PC-3 (cell line): ENCODE measurements at regions not wholly inside any gene's neighbourhood (a gene's known extent, or its start where the extent isn't known, plus 50 kb on each side); places are given as distances from the start of the nearest gene placed in this dataset.

Experiments used
- ATAC-seq: fragments of 200-7000 bp; cut with Tn5 transposase; 2 replicates; pipeline ENCODE4 v1.9.1; 2020; ENCODE audit warnings: mild to moderate bottlenecking, moderate library complexity
- BruUV-seq: library from RNA; stranded (reverse); fragments of 400-500 nt; replicated peaks from 2 replicates; lab custom pipeline; 2021; lab: Mats Ljungman, UMichigan
- CTCF ChIA-PET: fragments of 300-600 bp; sonication (Branson Sonifier 250); formaldehyde crosslinking; loops from one replicate; lab custom pipeline; 2022; ENCODE audit warnings: antibody characterized with exemption; lab: Charles Lee
- POLR2A ChIA-PET: fragments of 300-600 bp; sonication (Branson Sonifier 250); formaldehyde crosslinking; loops from one replicate; lab custom pipeline; 2022; ENCODE audit warnings: antibody characterized with exemption; ENCODE audit not compliant: unreplicated experiment; lab: Charles Lee
- DNase-seq: peaks from one replicate; pipeline ENCODE4 v3.0.0-alpha.2; 2015
- H2AFZ ChIP-seq: fragments of 300-600 bp; sonication (generic); 2 replicates; pipeline ENCODE4 v1.6.0; 2016; ENCODE audit warnings: antibody characterized with exemption, low read length
- H3F3A ChIP-seq: fragments of 300-600 bp; sonication (generic); one replicate; pipeline ENCODE4 v1.6.0; 2017; ENCODE audit warnings: antibody characterized with exemption, low read length, control low read depth, mild to moderate bottlenecking; ENCODE audit not compliant: unreplicated experiment
- H3K27ac ChIP-seq: fragments of 300-600 bp; sonication (generic); 2 replicates; pipeline ENCODE4 v1.5.1; 2016; ENCODE audit warnings: mild to moderate bottlenecking, low read length
- H3K27me3 ChIP-seq: fragments of 300-600 bp; sonication (generic); 2 replicates; pipeline ENCODE4 v1.6.1; 2016; ENCODE audit warnings: low read length, mixed read lengths
- H3K36me3 ChIP-seq: fragments of 300-600 bp; sonication (generic); 2 replicates; pipeline ENCODE4 v1.6.1; 2016; ENCODE audit warnings: low read depth, mixed run types, low read length, mixed read lengths
- H3K4me1 ChIP-seq: fragments of 300-600 bp; sonication (generic); 2 replicates; pipeline ENCODE4 v1.5.1; 2016; ENCODE audit warnings: low read length; ENCODE audit not compliant: insufficient read depth
- H3K4me2 ChIP-seq: fragments of 300-600 bp; sonication (generic); 2 replicates; pipeline ENCODE4 v1.6.0; 2016; ENCODE audit warnings: low read length
- H3K4me3 ChIP-seq: fragments of 300-600 bp; sonication (generic); 2 replicates; pipeline ENCODE4 v1.5.1; 2016; ENCODE audit warnings: mild to moderate bottlenecking, low read length, mixed read lengths
- H3K79me2 ChIP-seq: fragments of 300-600 bp; sonication (generic); 2 replicates; pipeline ENCODE4 v1.6.1; 2017; ENCODE audit warnings: low read length, mixed read lengths
- H3K9ac ChIP-seq: fragments of 300-600 bp; sonication (generic); 2 replicates; pipeline ENCODE4 v1.6.0; 2016; ENCODE audit warnings: mild to moderate bottlenecking, low read length
- H3K9me2 ChIP-seq: fragments of 300-600 bp; sonication (generic); replicated peaks from 2 replicates; pipeline ENCODE4 v1.6.1; 2016; ENCODE audit warnings: mixed run types, low read length, mixed read lengths
- H3K9me3 ChIP-seq: fragments of 300-600 bp; sonication (generic); 2 replicates; pipeline ENCODE4 v1.6.1; 2016; ENCODE audit warnings: low read length, mixed read lengths
- H4K20me1 ChIP-seq: fragments of 300-600 bp; sonication (generic); 2 replicates; pipeline ENCODE4 v1.6.1; 2016; ENCODE audit warnings: low read length, mixed read lengths
- CTCF ChIP-seq: fragments of 300-600 bp; sonication (generic); conservative IDR thresholded peaks from 2 replicates; pipeline ENCODE4 v1.5.1; 2017; ENCODE audit warnings: antibody characterized with exemption, low read depth, mild to moderate bottlenecking, low read length
- EZH2 ChIP-seq: fragments of 300-600 bp; sonication (generic); IDR thresholded peaks from one replicate; pipeline ENCODE4 v1.6.1; 2017; ENCODE audit warnings: antibody characterized with exemption, mild to moderate bottlenecking, low read length; ENCODE audit not compliant: unreplicated experiment
- EZH2phosphoT487 ChIP-seq: fragments of 300-600 bp; sonication (generic); IDR thresholded peaks from 2 replicates; pipeline ENCODE4 v1.6.1; 2018; ENCODE audit warnings: mild to moderate bottlenecking, antibody characterized with exemption, low read length, borderline replicate concordance
- intact Hi-C: fragments of 100-400 bp; cut with micrococcal nuclease; formaldehyde crosslinking; loops from 2 replicates; pipeline ENCODE4 v1.9.0; 2023

DNA sequence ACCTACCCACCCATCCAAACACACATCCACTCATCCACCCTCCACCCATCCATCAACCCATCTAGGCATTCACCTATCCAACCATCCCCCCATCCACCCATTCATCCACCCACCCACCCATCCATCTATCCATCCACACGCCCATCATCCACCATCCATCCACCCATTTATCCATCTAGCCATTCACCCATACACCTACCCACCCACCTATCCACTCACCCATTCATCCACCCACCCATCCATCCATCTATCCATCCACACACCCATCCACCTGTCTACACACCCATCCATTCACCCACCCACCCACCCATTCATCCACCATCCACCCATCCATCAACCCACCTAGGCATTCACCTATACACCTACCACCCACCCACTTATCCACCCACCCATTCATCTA is 72.6 kb upstream of the GALNT9 start:
- no TSS peak for BruUV-seq
- POLR2A ChIA-PET = no interaction called here

DNA sequence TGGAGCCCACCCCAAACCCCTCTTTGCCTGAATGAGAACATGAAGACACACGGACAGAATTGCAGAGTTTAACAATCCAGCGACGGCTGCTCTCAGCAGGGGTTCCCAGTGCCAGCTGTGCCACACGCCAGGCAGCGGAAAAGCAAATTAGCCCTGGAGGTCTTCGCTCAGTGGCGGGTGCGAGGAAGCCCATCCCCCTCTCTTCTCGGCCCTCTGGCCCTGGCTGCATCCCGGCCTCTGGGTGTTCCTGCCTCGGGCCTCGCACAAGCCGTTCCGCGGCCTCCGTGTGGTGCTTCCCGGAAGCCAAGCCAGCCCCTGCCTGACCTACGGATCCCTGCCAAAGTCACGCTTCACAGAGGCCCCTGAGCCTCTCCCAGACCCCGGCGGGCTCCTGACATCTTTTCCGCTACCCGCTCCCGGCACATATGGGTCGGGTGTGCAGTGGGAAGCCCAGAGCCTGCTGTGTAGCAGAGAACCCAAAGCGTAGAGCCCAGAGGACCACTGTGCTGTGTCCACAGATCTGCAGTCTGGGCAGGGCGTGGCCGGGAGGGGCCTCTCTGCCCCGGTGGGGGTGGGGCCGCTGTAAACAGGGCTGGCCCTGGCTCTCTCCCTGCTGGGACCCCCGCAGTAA is 70.7 kb upstream of the GALNT9 start:
- Histone ChIP-seq H2AFZ (no peak overlapping the region), H3K4me1 (no peaks in the 10 kb centered on the region), H3K9me3 (no peaks in the 10 kb centered on the region), H3K9me2 (no peaks in the 10 kb centered on the region), H3K4me3 (no peak overlapping the region), H3K79me2 (no peaks in the 10 kb centered on the region), H4K20me1 (no peaks in the 10 kb centered on the region), H3K27ac (no peak overlapping the region), H3K27me3 (peaks cover 83% of the 10 kb centered on the region), H3K4me2 (no peak overlapping the region), H3K36me3 (no peaks in the 10 kb centered on the region), H3F3A (no peaks in the 10 kb centered on the region), H3K9ac (no peak overlapping the region)
- POLR2A ChIA-PET = no interaction called here
- no TSS peak for BruUV-seq
- no peak for ATAC-seq
- no peak for TF ChIP-seq EZH2
- no peak for TF ChIP-seq EZH2phosphoT487
- no peak for TF ChIP-seq CTCF
- intact Hi-C loops = no loop called here
- CTCF ChIA-PET = no interaction called here
- no peak for DNase-seq

More for the DNA sequence above, 72.6 kb upstream of the GALNT9 start:
- no peaks in the 10 kb centered on the region for H4K20me1 ChIP-seq
- no peak for ATAC-seq
- no peaks in the 10 kb centered on the region for H3F3A ChIP-seq
- DNase-seq = no peak
- H3K4me1 ChIP-seq = no peaks in the 10 kb centered on the region
- H3K9me3 ChIP-seq = no peaks in the 10 kb centered on the region
- no peaks in the 10 kb centered on the region for H3K36me3 ChIP-seq
- TF ChIP-seq CTCF = no peak
- no peak for TF ChIP-seq EZH2phosphoT487
- no peak for TF ChIP-seq EZH2
- H3K27ac ChIP-seq = no peak overlapping the region
- no peak overlapping the region for H3K4me2 ChIP-seq
- no peaks in the 10 kb centered on the region for H3K9me2 ChIP-seq
- peaks cover 72% of the 10 kb centered on the region for H3K27me3 ChIP-seq
- H3K4me3 ChIP-seq = no peak overlapping the region
- no peak overlapping the region for H3K9ac ChIP-seq
- intact Hi-C loops = no loop called here
- no peak overlapping the region for H2AFZ ChIP-seq
- H3K79me2 ChIP-seq = no peaks in the 10 kb centered on the region
- CTCF ChIA-PET = no interaction called here
